NCI-H2081 treated with DMSO at 0.1 percent for 48 hours (cell line): ENCODE measurements at regions not wholly inside any gene's neighbourhood (a gene's known extent, or its start where the extent isn't known, plus 50 kb on each side); places are given as distances from the start of the nearest gene placed in this dataset.
"Not testable (repeated sequence)": the region's sequence is repeated elsewhere in the genome, so short reads cannot be mapped to it uniquely, and the experiment has no call there.

Experiments
- DNase-seq: peaks from one replicate; lab custom pipeline; 2025; lab: John Stamatoyannopoulos, UW

DNA sequence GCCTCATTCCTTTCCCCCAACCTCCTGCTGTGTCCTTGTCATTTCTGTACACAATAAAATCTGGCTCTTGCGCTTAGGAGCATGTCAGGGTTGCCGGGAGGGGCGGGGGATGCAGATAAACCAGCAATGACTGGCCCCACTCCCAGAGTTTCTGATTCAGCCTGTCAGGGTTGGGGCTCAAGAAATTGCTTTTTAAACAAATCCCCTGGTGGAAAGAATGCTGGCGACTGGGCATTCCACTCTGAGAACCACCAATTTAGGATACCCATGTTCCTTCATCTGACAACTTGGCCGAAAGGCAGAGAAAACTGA, 376.4 kb downstream of the TCERG1L start:
- DNase-seq, result no peak

DNA sequence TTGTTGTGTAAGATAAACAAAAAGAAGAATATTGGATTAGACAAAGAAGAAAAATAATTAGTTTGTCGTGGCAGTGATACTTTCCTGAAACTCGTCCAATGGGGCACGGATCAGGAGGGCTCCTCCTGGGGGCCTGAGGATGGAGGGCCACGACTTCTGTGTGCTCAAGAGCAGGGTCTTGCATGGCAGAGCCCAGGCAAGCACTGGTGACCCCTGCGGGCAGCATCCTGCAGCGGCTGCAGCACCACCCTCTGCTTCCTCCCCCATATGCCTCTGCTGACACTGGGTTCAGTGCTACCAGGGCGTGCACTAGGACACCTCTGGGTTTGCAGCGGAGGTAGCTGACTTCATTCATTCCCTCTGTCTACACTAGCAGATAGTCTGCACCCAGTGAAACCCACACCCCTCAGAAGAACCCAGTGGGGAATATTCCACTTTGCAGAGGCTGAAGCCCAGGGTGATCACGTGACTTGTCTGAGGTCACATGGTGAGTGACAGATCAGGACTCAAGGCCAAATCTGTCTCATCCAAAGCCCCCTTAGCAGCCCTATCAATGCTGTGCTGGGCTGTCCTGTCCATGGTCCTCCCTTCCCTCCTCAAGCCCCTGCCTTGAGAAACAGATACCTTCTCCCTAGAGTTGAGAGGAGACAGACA, 375.5 kb downstream of the TCERG1L start:
- DNase-seq, result no peak

DNA sequence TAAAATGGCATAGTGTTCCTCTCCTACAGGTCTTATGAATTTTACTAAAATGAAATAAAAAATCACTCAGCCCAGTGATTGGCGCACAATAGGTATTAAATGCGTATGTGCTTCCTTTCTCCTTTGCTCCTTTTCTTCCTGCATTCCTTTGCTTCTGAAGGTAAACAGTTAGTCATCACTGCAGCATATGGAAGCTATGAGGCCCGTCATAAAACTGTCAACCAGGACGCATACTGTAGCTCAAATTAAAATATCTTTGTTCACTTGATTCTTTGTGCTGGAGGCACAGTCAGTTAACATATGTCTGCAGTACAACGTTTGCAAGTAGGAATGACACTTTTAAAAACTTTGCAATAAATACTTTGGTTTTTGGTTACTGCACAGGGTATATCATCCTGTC, 374.7 kb downstream of the TCERG1L start:
- DNase-seq, result no peak

DNA sequence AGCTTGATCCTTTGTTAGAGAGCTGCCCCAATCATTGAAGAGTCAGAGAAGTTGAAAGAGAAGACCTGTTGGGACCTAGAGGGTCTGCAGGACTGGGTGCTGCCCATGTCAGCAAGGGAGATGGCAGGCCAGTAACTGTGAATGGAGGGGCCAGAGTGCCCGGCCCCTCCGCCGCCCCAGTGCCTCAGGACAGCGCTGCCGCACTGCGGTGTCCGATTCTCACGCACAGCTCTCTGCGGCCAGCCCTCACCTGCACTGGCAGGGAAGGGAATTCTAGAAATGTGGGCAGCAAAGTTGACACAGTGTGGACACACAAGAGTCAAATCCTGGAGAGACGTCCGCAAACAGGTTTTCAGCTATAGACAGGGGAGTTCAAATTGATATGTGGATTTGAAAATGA, 373.5 kb downstream of the TCERG1L start:
- DNase-seq, result no peak

DNA sequence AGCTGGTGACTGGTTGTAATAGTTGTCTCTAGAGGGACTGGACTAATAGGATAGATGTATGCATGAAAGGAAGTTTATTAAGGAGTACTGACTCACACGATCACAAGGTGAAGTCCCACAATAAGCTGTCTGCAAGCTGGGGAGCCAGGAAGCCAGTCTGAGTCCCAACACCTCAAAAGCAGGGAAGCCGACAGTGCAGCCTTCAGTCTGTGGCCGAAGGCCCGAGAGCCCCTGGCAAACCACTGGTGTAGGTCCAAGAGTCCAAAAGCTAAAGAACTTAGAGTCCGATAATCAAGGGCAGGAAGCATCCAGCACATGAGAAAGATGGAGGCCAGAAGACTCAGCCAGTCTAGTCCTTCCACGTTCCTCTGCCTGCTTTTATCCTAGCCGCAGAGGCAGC, 372.6 kb downstream of the TCERG1L start:
- DNase-seq, result not testable (repeated sequence)

DNA sequence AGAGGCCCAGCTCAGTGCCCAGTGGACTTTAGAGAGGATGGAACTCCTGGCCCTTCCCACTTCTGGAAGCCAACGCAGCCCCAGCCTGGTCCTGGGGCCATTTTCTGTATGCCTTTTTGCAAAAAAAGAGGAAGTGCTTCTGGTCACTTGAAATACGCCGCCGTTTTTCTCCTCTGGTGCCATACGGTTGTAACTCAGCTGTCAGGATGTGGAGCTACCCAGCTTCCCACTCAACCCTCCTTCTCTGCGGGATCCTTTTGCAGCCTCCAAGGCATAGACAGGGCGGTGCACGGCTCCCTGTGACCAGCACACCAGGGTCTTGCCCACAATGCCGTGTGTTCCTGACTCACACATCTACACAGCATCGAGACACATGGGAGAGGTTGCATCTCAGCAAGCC, 369.6 kb downstream of the TCERG1L start:
- DNase-seq, result no peak

DNA sequence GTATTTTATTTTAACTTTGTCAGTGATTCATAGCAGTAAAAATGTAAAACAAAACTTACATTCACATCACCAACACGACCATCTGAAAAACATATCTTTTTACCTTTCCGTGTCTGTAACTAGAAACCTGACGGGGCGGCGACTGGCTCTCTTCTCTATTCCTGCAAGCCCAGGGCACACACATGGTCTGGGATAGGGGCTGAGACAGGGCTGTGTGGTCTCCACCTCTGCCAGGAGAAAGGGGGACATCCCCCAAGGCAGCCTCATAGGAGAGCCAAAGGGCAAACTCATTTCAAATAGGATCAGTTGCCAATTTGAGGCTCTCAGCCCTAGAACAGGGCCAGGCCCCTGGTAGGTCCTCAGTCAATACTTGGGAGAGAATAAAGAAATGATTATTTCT, 359.4 kb downstream of the TCERG1L start:
- no peak for DNase-seq

DNA sequence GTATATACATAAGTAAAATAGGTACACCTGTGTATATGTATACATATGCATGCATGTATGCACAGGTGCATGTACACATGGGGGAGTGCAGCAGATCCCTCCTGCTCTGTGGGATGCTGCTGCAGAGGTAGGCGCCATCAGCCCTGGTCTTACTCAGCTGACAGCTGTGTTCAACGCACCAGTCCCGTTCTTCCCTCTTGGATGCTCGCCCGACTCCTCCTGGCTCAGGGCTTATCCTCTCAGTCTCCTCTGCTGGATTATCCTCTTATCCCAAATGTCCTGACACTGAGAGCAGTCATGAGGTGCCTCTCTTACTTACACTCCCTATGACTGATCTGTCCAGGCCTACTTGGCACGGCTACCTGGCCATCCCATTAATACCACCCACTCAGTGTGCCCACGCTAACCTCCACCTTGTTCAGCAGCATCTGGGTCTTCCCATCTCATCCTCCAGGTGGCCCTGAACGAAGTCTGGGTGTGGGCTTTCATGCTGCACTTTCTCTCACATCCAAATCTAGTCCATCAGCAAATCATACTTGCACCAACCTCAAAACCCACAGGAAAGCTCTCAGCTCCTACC, 357.1 kb downstream of the TCERG1L start:
- DNase-seq, result no peak

DNA sequence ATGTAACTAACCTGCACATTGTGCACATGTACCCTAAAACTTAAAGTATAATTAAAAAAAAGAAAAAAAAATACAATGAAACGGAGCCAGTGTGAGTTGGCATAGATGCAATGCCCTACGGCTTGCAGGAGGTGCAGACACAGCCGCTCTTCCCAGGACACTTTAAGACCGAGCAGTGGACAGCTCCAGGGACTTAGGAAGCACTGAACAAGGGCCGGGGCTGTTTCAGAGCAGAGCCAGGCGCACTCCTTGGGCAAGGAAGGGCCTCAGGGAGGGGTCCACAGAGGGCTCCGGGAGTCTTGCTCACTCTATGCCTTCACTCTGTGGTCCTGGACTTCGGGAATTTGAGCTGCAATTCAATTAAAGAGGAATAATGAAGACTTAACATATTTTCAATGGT, 355.3 kb downstream of the TCERG1L start:
- DNase-seq, result no peak

DNA sequence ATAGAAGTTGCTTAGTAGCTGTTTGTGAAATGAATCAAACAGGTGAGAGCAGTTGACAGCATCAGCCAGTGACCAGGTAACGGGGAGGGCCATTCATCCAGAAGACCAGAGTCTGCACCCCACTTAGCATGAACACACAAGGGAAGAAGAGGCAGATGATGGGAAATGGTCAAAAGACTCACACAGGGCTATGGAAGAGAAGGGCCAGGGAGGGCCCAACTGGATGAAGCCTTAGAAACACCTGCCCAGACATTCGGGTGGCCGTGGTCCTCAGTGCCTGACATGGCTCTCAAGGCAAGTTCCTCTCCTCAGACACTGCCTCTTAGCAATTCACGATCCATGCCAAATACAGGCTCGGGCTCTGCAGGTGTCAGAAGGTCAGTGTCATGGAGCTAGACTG, 354.1 kb downstream of the TCERG1L start:
- no peak for DNase-seq

DNA sequence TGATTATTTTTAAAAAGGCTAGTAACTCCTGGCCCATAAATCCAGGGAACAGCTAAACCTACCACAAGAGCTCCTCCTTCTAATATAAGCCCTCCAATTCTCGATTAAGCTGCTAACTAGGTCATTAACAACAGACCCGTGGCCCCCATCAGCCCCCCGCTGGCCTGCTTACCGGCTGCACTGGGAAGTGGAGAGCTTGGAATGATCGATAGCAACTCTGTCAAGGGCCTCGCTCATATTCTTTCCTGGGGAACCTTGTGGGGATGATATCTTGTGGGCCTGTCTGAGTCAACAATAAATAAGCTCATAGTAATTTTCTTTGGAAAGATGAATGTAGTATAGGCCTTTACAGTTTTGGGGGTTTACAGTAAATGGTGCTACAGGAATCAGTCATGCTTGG, 353.5 kb downstream of the TCERG1L start:
- DNase-seq, result no peak

DNA sequence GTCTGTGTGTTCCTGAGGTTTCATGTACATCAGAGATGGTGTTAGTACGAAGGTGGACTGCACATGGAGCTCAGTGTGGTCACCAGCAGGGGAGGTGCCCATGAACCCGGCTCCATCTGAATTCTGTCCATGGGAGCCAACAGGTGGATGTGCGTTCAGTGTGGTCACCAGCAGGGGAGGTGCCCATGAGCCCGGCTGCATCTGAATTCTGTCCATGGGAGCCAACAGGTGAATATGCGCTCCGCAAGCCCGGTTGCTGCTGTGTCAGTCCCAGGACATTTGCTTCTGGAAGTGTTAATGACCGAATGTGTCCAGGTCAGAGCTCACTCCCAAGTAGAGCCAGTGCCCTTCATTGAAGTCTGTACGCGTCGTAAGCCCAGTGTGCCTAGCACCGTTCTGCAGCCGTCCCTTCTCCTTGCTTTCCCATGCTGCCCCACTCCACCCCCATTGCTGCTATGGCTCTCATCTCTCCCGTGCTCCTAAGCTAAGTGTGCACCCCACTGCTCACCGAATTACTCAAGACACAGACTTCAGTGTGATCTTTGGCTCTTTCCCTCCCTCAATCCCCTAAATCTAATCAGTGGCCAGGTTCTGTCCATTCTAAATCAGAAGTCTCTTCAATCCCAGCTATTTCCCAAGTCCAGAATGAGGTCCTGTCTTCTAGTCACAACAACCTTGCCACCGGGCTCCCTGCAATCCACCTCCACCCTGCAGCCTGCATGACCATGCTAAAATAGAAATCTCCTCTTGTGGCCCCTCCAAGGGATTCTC, 352.4 kb downstream of the TCERG1L start:
- DNase-seq, result no peak

DNA sequence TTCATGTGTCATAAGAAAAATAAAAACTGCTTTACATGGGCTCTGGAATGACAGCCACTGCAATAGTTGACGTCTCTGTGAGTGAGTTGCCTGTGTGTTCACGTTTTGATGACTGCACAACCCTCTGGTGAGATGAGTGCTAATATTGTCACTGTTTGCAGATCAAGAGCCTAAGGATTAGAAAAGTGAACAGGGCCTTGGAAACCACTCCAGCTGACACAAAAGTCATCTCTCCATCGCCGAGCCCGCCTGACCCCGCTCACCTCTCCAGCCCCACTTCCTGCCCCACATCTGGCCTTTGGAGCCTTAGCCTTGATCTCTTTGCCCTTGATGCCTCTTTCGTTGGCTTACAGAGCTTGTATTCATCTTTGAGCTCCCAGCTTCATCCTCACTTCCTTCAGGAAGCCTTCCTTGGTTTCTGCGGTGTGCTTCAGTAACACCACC, 351.7 kb downstream of the TCERG1L start:
- no peak for DNase-seq

DNA sequence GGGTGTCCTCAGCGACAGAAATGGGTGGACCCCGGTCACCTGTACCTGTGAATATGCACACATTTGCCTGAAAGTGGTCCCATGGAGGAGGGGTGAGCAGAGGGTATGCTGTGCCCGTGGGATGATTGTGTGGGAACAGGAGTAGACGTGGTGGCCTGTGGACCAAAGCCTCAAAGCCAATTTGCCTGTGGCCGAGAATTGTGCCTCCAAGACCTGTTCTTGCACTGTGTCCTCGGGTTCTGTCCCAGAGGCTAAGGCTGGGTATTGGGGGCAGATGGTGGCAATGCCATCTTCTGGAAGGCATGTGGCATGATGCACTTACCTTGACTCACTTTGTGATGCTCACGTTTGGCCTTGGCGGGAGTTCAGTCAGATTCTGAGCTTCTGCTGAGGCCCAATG, 351.0 kb downstream of the TCERG1L start:
- DNase-seq, result no peak

DNA sequence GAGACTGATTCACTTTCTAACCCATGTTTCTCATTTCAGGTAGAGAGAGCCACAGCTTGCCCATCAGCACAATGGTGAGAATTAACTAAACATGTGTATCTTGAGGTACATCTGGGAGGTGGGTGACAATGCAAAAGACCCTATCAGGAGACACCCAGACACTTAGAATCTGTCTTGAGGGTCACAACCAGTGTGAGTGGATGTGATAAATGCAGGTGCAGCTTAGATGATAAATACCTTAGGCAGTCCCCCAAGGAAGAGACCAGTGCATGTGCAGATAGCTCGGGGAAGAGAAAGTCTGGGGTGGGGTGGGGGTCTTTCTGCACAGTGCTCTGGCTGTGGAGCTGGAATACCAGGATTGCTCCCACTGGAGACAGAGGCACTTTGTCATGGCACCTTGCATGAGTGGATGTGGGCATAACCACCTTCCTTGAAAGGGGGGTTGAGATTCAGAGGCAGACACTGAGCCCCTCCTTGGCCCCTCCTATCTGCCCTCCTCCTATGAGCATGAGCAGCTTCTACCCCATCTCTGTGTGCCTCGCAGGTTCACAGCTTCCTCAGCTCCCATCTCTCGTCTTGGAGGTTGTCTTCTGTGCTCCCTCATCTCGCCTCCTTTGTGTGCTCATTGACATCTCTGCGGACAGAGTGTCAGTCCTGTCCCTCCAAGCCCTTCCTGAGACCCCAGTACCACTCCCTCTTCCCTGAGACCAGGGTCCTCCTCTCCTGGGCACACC, 349.8 kb downstream of the TCERG1L start:
- no peak for DNase-seq

DNA sequence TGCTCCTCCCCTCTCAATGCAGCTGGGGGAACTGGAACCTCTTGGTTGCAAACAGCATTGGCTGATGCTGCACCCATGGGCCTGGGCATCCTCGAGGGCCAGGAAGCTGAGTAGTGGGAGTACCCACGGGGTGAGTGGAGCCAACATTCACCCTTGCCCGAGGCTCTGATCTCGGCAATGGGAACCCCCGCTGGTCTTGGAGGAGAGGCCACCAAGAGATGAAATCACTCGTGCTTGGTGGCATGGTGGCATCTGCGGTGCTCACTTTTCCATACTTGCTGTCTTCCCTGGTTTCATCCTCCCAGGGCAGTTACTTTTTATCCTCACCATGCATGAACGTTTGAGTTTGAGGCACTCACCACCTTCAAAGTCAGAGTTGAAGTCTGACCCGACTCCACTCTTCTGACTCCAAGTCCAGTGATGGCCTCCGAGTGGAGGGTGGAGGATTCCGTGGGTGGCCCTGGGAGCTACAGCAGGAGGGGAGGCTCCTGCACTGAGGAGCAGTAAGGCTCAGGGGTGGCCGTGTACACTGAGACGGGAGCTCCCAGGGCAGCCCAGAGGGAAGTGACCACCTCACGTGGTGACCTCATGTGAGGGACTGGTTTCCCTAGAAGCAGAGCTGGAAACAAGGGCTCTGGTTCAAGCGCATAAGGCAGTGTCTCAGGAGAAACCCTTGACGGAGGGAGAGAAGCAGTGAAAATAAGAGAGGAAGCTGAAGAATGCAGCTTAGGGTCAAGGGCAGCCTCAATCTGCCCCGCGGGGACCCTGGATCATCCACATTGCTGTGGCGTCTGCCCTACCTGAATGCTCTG, 349.1 kb downstream of the TCERG1L start:
- DNase-seq, result no peak

DNA sequence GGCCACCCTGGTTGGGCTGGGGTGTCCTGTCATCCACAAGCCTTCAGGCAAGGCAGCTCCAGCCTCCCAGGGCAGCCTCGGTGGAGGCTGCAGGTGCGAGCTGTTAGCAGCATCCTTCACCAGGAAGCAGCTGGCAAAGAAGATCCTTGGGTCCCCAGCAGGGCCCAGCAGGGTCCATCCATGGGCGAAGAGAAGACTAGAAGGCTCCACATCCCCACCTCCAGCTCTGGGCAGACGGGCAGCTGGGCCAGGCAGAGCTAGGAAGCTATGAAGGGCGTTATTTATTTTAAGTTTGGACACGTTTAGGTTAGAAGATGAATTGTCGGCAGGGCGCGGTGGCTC, 348.5 kb downstream of the TCERG1L start:
- DNase-seq, result no peak

DNA sequence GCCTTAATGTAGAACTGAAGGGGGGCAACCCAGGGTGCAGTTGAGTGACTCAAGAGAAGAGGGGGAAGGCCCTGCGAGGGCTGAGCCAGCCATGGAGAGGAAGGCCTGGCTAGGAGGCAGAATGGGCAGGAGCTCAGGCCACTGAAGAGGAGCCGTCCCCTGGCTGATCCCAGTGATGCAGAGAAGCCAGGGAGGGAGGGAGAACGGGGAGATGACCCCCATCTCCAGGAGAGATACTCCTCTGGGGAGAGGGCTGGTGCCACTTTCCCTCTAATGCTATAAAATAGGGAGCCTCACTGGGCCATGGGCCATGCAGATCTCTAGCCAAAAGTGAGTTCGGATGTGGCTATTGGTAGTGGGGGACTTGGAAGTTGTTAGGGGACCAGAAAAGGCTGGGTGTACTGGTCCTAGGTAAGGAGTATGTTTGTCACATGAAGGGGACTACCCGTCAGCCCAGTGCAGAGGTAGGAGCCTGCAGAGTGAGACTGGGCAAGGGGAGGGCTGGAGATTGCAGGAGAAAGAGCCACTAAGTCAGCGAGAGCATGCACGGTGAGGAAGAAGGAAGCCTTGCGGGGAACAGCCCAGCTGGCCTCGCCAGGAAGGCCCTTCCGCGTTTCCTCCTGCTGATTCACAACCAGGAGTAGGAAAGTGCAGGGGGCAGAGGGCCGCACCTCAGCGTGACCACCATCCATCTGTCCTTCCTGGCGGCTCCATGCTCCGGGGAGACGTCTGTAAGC, 347.6 kb downstream of the TCERG1L start:
- DNase-seq, result no peak

DNA sequence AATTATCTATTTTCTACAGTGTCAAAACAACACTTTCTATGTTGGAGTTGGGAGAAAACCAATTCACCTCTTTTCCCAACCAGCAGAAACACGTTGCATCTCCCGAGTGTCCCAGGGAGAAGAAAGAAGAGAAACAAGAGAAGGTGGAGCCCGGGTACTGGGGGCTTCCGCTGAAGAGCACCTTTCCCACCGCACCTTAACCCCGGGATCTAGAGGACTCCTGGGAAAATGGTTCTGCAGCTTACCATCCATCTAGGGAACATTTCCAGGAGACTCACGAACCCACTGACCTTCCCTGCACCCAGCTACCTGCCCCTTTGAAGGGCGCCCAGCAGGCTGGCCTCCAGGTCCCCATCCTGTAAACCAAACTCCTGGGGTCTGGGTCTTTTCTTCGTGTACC, 346.8 kb downstream of the TCERG1L start:
- DNase-seq, result no peak

DNA sequence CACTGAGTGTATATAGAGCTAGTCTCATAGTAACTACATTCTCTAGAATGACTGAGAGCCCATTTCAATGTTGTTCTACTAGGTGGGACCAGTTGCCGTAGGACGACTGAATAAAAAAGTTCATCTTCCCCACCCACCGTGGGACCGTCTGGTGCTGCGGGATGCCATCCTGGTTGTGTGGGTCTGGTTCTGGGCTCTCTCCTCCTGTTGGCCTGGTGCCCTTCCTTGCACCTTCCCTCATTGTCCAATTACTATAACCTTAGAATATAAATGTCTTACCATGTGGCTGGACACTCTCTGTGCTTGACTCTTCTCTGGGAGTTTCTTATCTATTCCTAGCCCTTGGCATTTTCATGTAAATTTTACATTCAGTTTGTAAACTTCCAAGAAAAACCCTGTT, 344.4 kb downstream of the TCERG1L start:
- no peak for DNase-seq

DNA sequence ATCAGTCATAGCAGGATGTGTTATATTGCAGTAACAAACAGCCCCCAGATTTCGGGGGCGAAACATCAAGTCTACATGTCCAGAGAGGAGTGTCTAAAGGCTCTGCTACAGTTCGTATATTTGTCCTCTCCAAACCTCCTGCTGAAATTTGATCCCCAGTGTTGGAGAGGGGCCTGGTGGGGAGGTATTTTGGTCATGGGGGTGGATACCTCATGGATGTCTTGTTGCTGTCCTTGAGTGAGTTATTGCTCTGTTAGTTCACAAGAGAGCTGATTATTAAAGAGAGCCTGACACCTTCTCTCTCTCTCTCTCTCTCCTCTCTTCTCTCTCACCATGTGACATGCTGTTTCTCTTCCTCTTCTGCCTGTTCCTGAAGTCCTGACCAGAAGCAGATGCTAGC, 343.7 kb downstream of the TCERG1L start:
- DNase-seq, result no peak

DNA sequence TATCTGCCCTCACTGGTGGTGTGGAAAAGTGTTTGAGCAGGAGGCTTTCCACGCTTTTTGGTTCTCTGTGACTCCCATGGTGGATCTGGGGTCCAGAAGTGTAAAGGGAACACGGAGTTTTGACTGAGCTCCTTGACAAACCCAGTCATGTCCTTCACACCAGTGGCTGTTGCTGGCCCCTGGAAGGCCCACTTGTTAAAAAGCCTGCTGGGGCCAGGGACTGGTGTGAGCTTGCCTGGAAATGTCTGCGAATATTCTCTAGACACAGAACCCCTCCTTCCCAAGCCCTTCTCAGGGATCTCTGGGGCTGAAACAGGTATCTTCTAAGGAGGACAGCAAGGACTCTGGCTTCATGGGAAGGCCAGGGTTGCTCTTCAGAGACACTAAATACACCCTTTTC, 343.0 kb downstream of the TCERG1L start:
- DNase-seq, result no peak
